BE2C (cell line): ENCODE measurements at regions not wholly inside any gene's neighbourhood (a gene's known extent, or its start where the extent isn't known, plus 50 kb on each side); places are given as distances from the start of the nearest gene placed in this dataset.

Experiments
- DNase-seq: peaks from one replicate; pipeline ENCODE4 v3.0.0-alpha.2; 2020
- H3K27me3 ChIP-seq: fragments of 250-450 bp; sonication (Bioruptor Pico); 2 replicates; pipeline ENCODE4 v1.5.1; 2020; ENCODE audit warnings: mild to moderate bottlenecking
- H3K36me3 ChIP-seq: fragments of 250-450 bp; sonication (Bioruptor Pico); 2 replicates; pipeline ENCODE4 v1.5.1; 2020; ENCODE audit warnings: mild to moderate bottlenecking
- H3K4me1 ChIP-seq: fragments of 250-450 bp; sonication (Bioruptor Pico); 2 replicates; pipeline ENCODE4 v1.5.1; 2020
- H3K4me3 ChIP-seq: 2 replicates; pipeline ENCODE4 v1.5.1; 2011; ENCODE audit warnings: low read depth, low read length
- H3K9me3 ChIP-seq: fragments of 250-450 bp; sonication (Bioruptor Pico); 2 replicates; pipeline ENCODE4 v1.5.1; 2020
- TF ChIP-seq, protein P1 (sequence below): IDR thresholded peaks from 2 replicates; pipeline ENCODE4 v1.5.1; 2012; ENCODE audit warnings: mild to moderate bottlenecking, low read depth, low read length

DNA sequence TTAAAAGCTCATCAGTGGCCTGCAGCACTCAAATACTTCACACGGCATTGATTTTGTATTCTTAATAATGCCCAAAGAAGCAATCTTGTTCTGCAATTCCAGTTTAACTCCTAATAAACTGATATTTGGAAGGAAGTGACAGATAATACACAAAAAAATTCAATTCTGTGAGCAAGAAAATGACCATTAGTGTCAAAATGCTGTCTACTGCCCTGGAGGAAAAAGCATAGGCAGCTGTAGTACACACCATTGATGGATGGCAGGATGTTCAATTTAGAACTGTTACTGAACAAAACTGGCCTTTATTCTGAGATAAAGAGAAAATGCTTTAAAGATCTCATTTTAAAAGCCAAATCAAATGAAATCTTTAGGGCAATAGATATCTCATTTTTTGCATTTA is 251.3 kb upstream of the FMN2 start:
- TF ChIP-seq, protein P1, sequence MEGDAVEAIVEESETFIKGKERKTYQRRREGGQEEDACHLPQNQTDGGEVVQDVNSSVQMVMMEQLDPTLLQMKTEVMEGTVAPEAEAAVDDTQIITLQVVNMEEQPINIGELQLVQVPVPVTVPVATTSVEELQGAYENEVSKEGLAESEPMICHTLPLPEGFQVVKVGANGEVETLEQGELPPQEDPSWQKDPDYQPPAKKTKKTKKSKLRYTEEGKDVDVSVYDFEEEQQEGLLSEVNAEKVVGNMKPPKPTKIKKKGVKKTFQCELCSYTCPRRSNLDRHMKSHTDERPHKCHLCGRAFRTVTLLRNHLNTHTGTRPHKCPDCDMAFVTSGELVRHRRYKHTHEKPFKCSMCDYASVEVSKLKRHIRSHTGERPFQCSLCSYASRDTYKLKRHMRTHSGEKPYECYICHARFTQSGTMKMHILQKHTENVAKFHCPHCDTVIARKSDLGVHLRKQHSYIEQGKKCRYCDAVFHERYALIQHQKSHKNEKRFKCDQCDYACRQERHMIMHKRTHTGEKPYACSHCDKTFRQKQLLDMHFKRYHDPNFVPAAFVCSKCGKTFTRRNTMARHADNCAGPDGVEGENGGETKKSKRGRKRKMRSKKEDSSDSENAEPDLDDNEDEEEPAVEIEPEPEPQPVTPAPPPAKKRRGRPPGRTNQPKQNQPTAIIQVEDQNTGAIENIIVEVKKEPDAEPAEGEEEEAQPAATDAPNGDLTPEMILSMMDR: no peak
- peaks cover 9% of the 10 kb centered on the region for H3K4me1 ChIP-seq

DNA sequence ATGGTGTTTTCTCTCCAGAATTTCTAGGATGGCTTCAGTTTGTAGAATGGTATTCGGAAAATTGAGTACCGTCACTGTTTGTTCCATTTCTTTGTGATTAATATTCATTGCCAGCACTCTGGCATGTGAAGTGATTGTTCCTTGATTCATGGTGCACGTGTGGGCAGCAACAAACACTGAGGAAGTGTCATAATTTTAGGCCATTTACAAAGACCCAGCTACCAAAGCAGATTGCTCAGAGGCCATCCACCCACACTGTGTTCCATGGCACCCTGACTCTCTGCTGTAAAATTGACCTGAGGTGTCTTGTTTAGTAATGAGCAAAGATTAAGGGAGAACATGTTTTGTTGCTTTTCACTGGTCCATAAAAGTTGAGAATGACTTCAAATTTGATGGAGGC is 250.9 kb upstream of the FMN2 start:
- H3K9me3 ChIP-seq: no peaks in the 10 kb centered on the region
- peaks cover 9% of the 10 kb centered on the region for H3K4me1 ChIP-seq
- TF ChIP-seq, protein P1: no peak
- no peak overlapping the region for H3K4me3 ChIP-seq
- no peak for DNase-seq
- no peaks in the 10 kb centered on the region for H3K36me3 ChIP-seq
- H3K27me3 ChIP-seq: no peaks in the 10 kb centered on the region

More for the DNA sequence above, 251.3 kb upstream of the FMN2 start:
- no peaks in the 10 kb centered on the region for H3K27me3 ChIP-seq
- H3K9me3 ChIP-seq: no peaks in the 10 kb centered on the region
- DNase-seq: no peak
- H3K36me3 ChIP-seq: no peaks in the 10 kb centered on the region
- no peak overlapping the region for H3K4me3 ChIP-seq

DNA sequence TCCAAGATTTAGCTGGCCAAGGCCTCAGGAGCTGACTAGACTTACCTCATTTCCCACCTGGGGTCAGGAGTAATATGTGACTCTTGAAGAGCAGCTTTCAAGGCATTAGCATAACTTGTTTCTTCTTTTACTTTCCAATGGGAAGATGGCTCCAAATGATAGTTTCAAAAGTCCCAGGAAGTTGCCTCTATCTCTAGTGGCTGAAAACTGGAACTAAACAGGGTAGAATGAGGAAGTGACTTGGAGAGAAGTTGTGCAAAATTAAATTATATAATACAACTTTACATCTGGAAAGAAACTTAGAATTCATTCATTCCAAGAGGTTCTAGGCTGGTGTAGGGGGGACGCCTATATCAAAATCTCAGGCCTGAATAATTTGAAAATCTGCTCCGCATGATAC is 250.1 kb upstream of the FMN2 start:
- peaks cover 9% of the 10 kb centered on the region for H3K4me1 ChIP-seq
- TF ChIP-seq, protein P1: no peak
- H3K36me3 ChIP-seq: no peaks in the 10 kb centered on the region
- no peaks in the 10 kb centered on the region for H3K9me3 ChIP-seq
- no peaks in the 10 kb centered on the region for H3K27me3 ChIP-seq
- no peak overlapping the region for H3K4me3 ChIP-seq
- DNase-seq: no peak

DNA sequence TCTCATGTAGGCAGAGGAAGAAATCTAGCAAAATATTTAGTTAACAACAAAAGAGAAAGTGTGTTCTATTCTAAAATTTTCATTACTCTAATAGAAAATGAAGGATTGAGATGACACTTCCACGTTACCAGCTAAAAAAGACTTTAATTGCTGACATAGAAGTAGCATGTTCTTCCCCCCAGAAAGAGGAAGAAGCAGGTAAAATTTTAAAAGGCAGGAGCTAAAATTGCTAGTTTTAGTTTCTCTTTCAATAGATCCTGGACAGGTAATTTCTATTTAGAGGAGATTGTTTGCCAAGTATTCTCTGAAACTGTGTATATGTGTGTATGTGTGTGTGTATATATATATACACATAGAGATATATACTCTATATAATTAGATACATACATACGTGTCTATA is 248.1 kb upstream of the FMN2 start:
- TF ChIP-seq, protein P1: no peak
- DNase-seq: no peak
- Histone ChIP-seq H3K4me3 (no peak overlapping the region), H3K36me3 (no peaks in the 10 kb centered on the region), H3K4me1 (peaks cover 9% of the 10 kb centered on the region), H3K9me3 (no peaks in the 10 kb centered on the region), H3K27me3 (no peaks in the 10 kb centered on the region)

DNA sequence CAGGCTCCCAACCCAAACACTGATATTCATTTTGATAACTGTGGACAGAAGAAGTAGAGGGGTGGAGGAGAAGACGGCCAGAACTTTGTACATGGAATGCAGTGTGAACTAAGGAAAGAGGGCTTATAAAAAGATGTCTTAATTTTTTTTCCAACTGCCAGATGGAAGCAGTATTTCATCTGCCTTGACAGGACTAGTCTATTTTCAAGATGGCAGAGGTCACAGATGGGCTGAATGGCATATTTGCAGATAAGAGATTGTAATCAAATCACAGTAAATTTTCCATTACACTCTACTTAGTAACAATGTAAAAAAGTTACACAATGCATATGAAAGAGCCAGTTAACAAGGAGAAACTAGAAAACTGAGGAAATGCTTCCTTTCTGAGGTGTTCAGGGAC is 246.8 kb upstream of the FMN2 start:
- H3K4me1 ChIP-seq: peaks cover 9% of the 10 kb centered on the region
- no peaks in the 10 kb centered on the region for H3K36me3 ChIP-seq
- H3K9me3 ChIP-seq: no peaks in the 10 kb centered on the region
- TF ChIP-seq, protein P1: no peak
- DNase-seq: no peak
- H3K4me3 ChIP-seq: no peak overlapping the region
- no peaks in the 10 kb centered on the region for H3K27me3 ChIP-seq

DNA sequence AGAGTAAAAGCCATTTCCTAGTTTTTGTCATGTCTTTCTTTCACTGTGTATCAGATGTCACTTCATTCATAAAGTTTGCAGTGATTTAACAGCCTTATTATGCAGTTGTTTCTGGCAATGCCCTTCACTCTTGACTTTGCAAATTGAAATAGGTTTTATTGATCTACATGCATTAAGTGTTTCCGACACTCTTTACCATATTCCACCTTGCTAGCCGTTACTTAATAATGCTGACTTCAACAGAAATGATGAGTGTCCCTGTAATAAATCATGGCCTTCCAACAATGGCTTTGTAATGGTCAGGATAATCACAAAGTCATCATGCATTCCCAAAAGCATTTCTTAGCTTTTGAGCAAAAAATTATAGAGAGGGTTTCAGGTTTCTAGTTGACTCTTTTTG is 236.8 kb upstream of the FMN2 start:
- TF ChIP-seq, protein P1: no peak
- no peaks in the 10 kb centered on the region for H3K9me3 ChIP-seq
- no peaks in the 10 kb centered on the region for H3K36me3 ChIP-seq
- DNase-seq: no peak
- no peak overlapping the region for H3K4me3 ChIP-seq
- H3K27me3 ChIP-seq: no peaks in the 10 kb centered on the region
- H3K4me1 ChIP-seq: no peaks in the 10 kb centered on the region
